ENCODE measurements at regions not wholly inside any gene's neighbourhood (a gene's known extent, or its start where the extent isn't known, plus 50 kb on each side); places are given as distances from the start of the nearest gene placed in this dataset.

DNA sequence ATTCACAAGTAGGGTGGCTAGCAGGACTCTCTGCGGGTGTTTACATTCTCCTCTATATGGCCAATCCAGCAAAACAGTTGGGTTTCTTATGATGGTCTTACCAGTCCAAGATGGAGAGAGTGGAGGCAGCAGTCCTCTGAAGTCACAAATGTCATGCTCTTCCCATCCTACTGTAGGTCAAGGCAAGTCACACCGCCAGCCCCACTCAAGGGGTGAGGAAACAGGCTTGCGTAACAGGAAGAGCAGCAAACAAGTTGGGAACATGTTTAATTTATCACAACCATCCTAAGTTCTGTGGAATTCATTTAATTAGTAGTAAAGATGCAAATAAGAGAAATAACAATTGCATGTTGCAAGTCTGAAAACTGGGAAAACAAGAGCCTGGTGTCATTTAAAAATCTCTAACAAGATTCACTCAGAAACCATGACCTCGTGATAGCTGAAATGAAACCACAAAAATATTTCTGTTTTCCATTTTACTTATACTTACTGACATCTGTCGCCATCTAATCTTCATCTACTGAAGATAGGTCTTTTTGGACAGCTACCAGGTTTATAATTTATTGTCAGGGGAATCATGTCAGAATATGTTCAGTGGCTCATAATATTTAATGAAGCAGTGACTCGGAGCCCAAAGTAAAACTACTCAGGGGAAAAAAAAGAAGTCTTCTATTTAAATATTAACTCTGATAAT is 349.1 kb upstream of the FMN2 start:
- TF ChIP-seq, protein P1, sequence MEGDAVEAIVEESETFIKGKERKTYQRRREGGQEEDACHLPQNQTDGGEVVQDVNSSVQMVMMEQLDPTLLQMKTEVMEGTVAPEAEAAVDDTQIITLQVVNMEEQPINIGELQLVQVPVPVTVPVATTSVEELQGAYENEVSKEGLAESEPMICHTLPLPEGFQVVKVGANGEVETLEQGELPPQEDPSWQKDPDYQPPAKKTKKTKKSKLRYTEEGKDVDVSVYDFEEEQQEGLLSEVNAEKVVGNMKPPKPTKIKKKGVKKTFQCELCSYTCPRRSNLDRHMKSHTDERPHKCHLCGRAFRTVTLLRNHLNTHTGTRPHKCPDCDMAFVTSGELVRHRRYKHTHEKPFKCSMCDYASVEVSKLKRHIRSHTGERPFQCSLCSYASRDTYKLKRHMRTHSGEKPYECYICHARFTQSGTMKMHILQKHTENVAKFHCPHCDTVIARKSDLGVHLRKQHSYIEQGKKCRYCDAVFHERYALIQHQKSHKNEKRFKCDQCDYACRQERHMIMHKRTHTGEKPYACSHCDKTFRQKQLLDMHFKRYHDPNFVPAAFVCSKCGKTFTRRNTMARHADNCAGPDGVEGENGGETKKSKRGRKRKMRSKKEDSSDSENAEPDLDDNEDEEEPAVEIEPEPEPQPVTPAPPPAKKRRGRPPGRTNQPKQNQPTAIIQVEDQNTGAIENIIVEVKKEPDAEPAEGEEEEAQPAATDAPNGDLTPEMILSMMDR (IDR thresholded peaks at IDR 0.05; ENCODE audit: low read depth, low read length) = no peak
- TF ChIP-seq EZH2phosphoT487 (IDR thresholded peaks at IDR 0.05; ENCODE audit: low read depth) = no peak
